PC-9 (cell line): ENCODE measurements at regions not wholly inside any gene's neighbourhood (a gene's known extent, or its start where the extent isn't known, plus 50 kb on each side); places are given as distances from the start of the nearest gene placed in this dataset.

Experiments
- BruUV-seq: library from RNA; stranded (reverse); fragments of 400-500 nt; replicated peaks from 2 replicates; lab custom pipeline; 2021; lab: Mats Ljungman, UMichigan
- CTCF ChIA-PET: fragments of 300-600 bp; sonication (Branson Sonifier 250); formaldehyde crosslinking; loops from one replicate; lab custom pipeline; 2022; ENCODE audit warnings: antibody characterized with exemption; lab: Charles Lee
- POLR2A ChIA-PET: fragments of 300-600 bp; sonication (Branson Sonifier 250); formaldehyde crosslinking; loops from one replicate; lab custom pipeline; 2022; ENCODE audit warnings: antibody characterized with exemption; ENCODE audit not compliant: unreplicated experiment; lab: Charles Lee
- DNase-seq, 2 experiments: peaks; one replicate each; pipeline versions ENCODE4 v3.0.0 to v3.0.0-alpha.2; 2015 to 2022; ENCODE audit warnings: mixed read lengths in 1 of 2
- H2AFZ ChIP-seq: fragments of 200-600 bp; sonication (generic); 2 replicates; pipeline ENCODE4 v1.8.1; 2017; ENCODE audit warnings: antibody characterized with exemption
- H3F3A ChIP-seq: fragments of 200-600 bp; sonication (generic); 2 replicates; pipeline ENCODE4 v1.8.1; 2017; ENCODE audit warnings: antibody characterized with exemption, mild to moderate bottlenecking, low read depth; ENCODE audit not compliant: insufficient read depth
- H3K27ac ChIP-seq: fragments of 200-600 bp; sonication (generic); 2 replicates; pipeline ENCODE4 v1.6.1; 2016; ENCODE audit warnings: mixed run types
- H3K27me3 ChIP-seq: fragments of 200-600 bp; sonication (generic); 2 replicates; pipeline ENCODE4 v1.6.1; 2016; ENCODE audit warnings: low read depth, mixed run types; ENCODE audit not compliant: insufficient read depth
- H3K36me3 ChIP-seq: fragments of 200-600 bp; sonication (generic); 2 replicates; pipeline ENCODE4 v1.6.1; 2016; ENCODE audit warnings: low read depth, mixed run types
- H3K4me1 ChIP-seq: fragments of 200-600 bp; sonication (generic); replicated peaks from 2 replicates; pipeline ENCODE4 v1.6.1; 2016; ENCODE audit warnings: mixed run types; ENCODE audit not compliant: insufficient read depth
- H3K4me2 ChIP-seq: fragments of 200-600 bp; sonication (generic); 2 replicates; pipeline ENCODE4 v1.6.1; 2017; ENCODE audit warnings: mixed run types
- H3K4me3 ChIP-seq: fragments of 200-600 bp; sonication (generic); 2 replicates; pipeline ENCODE4 v1.6.1; 2016; ENCODE audit warnings: mixed run types
- H3K79me2 ChIP-seq: fragments of 200-600 bp; sonication (generic); 2 replicates; pipeline ENCODE4 v1.6.1; 2017; ENCODE audit warnings: low read depth, mixed run types
- H3K9me2 ChIP-seq: fragments of 200-600 bp; sonication (generic); 2 replicates; pipeline ENCODE4 v1.8.1; 2017; ENCODE audit warnings: mild to moderate bottlenecking; ENCODE audit not compliant: insufficient read depth
- H3K9me3 ChIP-seq: fragments of 200-600 bp; sonication (generic); 2 replicates; pipeline ENCODE4 v1.8.1; 2016; ENCODE audit warnings: low read depth; ENCODE audit not compliant: insufficient read depth
- H4K20me1 ChIP-seq: fragments of 200-600 bp; sonication (generic); 2 replicates; pipeline ENCODE4 v1.8.1; 2017; ENCODE audit not compliant: insufficient read depth
- EZH2 ChIP-seq: fragments of 200-600 bp; sonication (generic); IDR thresholded peaks from 2 replicates; pipeline ENCODE4 v1.8.0; 2017; ENCODE audit warnings: antibody characterized with exemption, low read depth
- intact Hi-C: fragments of 100-400 bp; cut with micrococcal nuclease; formaldehyde crosslinking; loops from one replicate; pipeline ENCODE4 v1.10.0; 2022; ENCODE audit not compliant: unreplicated experiment
- TF ChIP-seq, protein P1 (sequence below): fragments of 200-600 bp; sonication (generic); conservative IDR thresholded peaks from 2 replicates; pipeline ENCODE4 v1.6.1; 2017; ENCODE audit warnings: mixed run types, antibody characterized with exemption, mild to moderate bottlenecking, moderate library complexity

DNA sequence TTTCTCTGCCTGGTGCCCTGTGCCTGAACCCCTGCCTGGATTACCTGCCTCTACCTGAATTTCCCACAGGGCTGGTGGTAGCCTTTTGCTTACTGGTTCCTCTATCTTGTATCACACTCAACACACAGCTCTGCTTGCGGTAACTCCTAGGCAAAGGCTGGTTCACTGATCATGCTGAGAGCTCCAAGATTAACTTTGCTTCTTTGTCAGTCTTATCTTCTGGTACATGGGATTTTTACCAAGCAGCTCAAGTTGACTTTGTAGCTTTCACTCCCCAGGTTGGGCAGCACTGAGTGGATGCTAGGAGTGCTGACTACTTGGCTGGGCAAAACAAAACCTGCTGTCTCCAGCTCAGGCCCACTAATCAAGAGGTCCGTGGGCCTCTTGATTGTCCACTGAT, 145.9 kb upstream of the GLRA1 start:
- Histone ChIP-seq H3F3A (no peaks in the 10 kb centered on the region), H3K9me2 (no peaks in the 10 kb centered on the region), H4K20me1 (no peaks in the 10 kb centered on the region), H3K27ac (no peak overlapping the region), H3K4me2 (no peak overlapping the region), H2AFZ (no peak overlapping the region), H3K27me3 (0 out of 2 replicates have a peak, but pooled peaks cover 9% of the 10 kb centered on the region), H3K4me1 (no peaks in the 10 kb centered on the region), H3K4me3 (no peak overlapping the region), H3K79me2 (no peaks in the 10 kb centered on the region), H3K9me3 (no peaks in the 10 kb centered on the region), H3K36me3 (no peaks in the 10 kb centered on the region)
- no peak for DNase-seq
- no TSS peak for BruUV-seq
- CTCF ChIA-PET, result no interaction called here
- POLR2A ChIA-PET, result no interaction called here
- intact Hi-C loops, result no loop called here
- TF ChIP-seq, protein P1, sequence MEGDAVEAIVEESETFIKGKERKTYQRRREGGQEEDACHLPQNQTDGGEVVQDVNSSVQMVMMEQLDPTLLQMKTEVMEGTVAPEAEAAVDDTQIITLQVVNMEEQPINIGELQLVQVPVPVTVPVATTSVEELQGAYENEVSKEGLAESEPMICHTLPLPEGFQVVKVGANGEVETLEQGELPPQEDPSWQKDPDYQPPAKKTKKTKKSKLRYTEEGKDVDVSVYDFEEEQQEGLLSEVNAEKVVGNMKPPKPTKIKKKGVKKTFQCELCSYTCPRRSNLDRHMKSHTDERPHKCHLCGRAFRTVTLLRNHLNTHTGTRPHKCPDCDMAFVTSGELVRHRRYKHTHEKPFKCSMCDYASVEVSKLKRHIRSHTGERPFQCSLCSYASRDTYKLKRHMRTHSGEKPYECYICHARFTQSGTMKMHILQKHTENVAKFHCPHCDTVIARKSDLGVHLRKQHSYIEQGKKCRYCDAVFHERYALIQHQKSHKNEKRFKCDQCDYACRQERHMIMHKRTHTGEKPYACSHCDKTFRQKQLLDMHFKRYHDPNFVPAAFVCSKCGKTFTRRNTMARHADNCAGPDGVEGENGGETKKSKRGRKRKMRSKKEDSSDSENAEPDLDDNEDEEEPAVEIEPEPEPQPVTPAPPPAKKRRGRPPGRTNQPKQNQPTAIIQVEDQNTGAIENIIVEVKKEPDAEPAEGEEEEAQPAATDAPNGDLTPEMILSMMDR, result no peak
- TF ChIP-seq EZH2, result no peak

DNA sequence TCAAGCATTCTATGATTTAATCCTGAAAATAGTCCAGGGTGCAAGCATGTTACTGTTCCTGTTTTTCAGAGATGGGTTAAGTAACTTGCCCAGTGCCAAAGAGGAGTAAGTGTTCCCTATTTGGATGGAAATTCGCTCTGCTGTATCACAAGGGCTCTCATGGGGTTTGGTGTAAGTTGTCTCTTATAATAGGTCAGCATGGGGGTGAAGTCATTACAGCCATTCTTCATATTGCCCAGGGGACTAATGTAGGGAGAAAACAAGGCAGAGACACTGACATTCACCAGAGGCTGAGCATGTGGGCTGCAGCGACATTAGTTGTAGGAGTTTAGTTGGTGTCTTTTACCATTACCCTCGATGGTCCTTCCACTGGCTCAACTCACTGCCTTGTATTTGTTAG, 142.1 kb upstream of the GLRA1 start:
- no peak for DNase-seq
- Histone ChIP-seq H3F3A (no peaks in the 10 kb centered on the region), H3K4me2 (no peak overlapping the region), H3K4me3 (no peak overlapping the region), H3K27me3 (0 out of 2 replicates have a peak, but pooled peaks cover 9% of the 10 kb centered on the region), H3K9me3 (no peaks in the 10 kb centered on the region), H3K27ac (no peak overlapping the region), H3K4me1 (no peaks in the 10 kb centered on the region), H3K36me3 (no peaks in the 10 kb centered on the region), H2AFZ (no peak overlapping the region), H3K79me2 (no peaks in the 10 kb centered on the region), H3K9me2 (no peaks in the 10 kb centered on the region), H4K20me1 (no peaks in the 10 kb centered on the region)
- POLR2A ChIA-PET, result no interaction called here
- TF ChIP-seq EZH2, result no peak
- TF ChIP-seq, protein P1, result no peak
- no TSS peak for BruUV-seq
- CTCF ChIA-PET, result no interaction called here
- intact Hi-C loops, result no loop called here

DNA sequence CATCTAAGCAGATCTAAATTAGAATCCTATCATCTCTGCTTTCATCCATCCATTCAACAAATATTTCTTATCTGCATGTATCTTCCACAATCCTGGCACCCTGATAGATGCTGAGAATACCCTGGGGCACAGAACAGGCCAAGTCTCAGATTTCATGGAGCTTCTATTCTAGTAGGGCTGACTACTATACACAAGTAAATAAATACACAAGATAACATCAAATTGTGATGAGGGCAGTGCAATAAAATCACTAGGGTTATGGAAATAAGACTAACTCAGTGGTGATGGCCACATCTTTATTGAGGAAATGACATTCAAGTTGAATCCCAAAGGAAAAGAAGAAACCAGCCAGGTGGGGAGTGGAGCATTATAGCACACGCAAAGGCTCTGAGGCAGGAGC, 138.4 kb upstream of the GLRA1 start:
- no TSS peak for BruUV-seq
- Histone ChIP-seq H3K36me3 (no peaks in the 10 kb centered on the region), H3F3A (no peaks in the 10 kb centered on the region), H3K27me3 (peaks cover 18% of the 10 kb centered on the region), H4K20me1 (no peaks in the 10 kb centered on the region; the same call in 1 of the 2 replicates), H3K9me2 (0 out of 2 replicates have a peak, but pooled peaks cover under 1% of the 10 kb centered on the region), H3K4me2 (no peak overlapping the region), H3K79me2 (no peaks in the 10 kb centered on the region), H2AFZ (no peak overlapping the region), H3K9me3 (no peaks in the 10 kb centered on the region), H3K4me3 (no peak overlapping the region), H3K4me1 (no peaks in the 10 kb centered on the region), H3K27ac (no peak overlapping the region)
- ChIA-PET CTCF (no interaction called here), POLR2A (interaction anchor here (0.6 kb wide), 1 partner anchor 182 kb away, joined by 17 read pairs; no protein-coding TSS in a partner anchor)
- TF ChIP-seq EZH2, result no peak
- TF ChIP-seq, protein P1, result no peak
- no peak for DNase-seq
- intact Hi-C loops, result no loop called here
